HG02588 (cell line): ENCODE measurements at regions not wholly inside any gene's neighbourhood (a gene's known extent, or its start where the extent isn't known, plus 50 kb on each side); places are given as distances from the start of the nearest gene placed in this dataset.

Source experiments
- ATAC-seq: cut with Tn5 transposase; IDR thresholded peaks from one replicate; pipeline ENCODE4 v1.9.1; 2021; ENCODE audit warnings: mild to moderate bottlenecking, moderate library complexity; ENCODE audit not compliant: unreplicated experiment

DNA sequence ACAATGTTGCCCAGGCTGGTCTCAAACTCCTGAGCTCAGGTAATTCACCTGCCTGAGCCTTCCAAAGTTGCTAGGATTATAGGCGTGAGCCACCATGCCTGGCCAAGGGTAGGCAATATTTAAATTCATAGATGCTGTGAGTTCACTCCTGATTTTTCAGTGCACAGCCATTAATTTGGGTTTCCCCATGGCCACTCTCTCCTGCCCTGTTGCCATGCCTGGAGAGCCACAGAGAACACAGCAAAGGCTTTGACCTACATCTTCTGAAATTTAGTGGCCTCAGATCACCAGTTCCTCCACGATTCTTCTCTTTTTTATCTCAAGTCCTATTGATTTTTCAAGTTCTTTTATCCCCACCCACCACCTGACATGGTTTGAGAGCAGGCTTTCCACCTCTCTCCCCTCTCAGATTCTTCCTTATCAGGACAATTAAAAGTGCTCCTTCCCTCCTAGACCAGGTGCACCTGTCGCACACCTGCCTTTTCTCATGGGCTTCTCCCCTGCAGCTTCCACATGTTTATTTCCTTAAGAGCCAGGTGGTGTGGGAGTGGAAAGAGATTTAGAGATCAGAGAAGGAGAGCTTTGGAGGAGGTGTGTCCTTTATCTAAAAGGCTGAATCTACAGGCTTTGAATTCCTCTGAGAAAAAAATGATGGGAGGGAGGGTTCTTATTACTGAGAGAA is 123.8 kb downstream of the ADRA2A start:
- no peak for ATAC-seq

DNA sequence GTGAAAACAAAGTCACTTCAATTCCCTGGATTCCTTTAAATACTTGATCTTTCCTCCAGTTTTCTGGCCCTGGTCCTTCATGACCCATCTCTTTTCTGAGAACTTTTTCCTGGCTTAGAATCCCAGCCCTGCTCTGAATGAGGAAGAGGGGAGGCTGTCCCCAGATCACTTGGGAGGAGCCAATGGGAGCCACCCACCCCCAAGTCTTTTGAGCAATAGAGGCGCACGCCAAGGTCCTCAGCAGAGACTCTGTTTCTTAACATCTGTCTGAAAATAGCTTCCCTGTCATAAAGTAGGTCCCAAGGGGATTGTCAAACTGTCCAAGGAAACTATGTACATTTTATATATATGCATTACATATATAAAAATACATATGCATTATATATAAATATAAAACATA is 126.8 kb downstream of the ADRA2A start:
- ATAC-seq = no peak

DNA sequence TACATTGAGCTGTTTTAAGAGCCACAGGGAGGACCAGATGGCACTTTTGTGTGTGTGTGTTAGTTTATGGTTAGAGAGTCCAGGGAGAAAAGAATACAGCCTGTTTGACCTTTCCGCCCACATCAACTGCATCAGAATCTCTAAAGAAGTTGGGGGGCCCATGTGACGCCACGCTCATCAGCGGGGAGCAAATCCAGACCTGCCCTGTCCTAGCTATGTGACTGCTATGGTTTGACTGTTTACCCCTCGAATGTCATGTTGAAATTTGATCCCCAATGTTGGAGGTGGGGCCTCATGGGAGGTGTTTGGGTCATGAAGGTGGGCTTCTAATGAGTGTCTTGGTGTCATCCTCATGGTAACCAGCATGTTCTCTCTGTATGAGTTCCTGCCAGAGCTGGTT is 128.0 kb downstream of the ADRA2A start:
- ATAC-seq = no peak

DNA sequence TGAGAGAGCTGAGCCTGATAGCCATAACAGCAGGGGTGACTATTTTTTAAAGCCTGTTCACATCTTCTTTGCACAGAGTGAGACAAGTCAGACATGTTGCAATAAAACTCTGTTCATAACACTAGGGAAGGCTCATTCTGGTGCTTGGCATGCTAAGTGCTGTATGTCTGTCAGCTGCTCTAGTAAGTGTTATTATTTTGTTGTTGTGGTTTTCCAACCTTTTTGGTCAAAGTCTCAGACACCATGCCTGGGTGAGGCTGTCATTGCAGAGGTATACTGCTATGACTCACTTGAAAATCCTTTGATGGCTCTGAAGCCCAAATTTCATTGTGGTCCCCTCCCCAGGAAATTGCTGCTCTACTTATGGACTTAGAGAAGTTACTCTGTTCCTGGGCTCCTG is 129.7 kb downstream of the ADRA2A start:
- ATAC-seq = no peak

DNA sequence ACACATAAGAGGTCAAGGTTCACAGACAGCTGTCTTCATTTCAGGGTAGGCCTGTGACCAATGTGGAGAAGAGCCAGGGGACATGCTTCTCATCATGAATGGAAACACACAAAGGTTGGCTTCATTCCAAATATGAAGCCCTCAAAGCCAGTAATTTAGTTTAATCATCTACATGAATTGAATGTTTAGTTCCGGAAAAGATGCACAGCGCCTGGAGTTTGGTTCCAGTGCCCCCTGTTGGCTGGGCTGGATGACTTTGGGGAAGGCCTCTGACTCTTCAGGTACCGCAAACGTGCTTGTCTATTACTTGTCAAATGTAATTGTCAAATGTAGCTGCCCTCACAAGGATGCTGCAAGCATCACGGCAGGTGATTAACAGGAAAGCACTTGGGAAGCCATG is 130.7 kb downstream of the ADRA2A start:
- ATAC-seq = no peak

DNA sequence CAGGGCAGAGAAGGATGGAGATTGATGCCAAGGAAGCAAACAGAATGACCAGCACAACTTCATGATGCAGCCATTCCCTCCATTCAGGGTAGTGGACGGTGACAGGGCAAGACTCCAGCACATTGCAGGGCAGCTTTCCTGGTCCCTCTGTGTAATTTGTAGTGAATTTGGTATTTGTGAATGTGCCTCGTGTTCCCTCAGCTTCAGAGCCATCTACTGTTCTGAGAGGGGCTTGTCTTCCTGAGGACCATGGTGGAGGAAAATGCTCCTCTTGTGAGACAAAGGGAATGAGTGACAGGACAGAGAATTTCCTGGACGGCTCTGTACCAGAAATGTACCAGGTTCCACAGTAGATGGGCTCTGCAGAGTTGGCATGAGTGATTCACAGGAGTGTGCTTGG is 132.1 kb downstream of the ADRA2A start:
- no peak for ATAC-seq

DNA sequence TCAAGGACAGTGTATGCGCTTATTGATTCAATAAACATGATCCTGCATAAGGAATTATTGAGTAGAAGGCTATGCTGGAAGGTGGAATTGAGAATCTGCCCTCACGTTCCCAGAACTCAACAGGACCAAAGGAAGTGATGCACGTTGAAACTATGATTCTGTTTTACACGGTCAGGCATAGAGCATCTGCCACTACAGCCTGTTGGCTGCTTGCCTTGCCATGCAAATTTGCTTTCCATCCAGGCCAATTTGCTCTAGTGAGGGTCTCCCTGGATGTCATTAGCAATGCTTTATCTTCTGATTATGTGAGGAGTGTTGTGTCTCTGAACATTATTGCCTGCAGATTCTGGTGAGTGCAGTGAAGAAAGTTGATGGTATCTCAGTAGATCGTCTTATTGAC is 132.9 kb downstream of the ADRA2A start:
- no peak for ATAC-seq

DNA sequence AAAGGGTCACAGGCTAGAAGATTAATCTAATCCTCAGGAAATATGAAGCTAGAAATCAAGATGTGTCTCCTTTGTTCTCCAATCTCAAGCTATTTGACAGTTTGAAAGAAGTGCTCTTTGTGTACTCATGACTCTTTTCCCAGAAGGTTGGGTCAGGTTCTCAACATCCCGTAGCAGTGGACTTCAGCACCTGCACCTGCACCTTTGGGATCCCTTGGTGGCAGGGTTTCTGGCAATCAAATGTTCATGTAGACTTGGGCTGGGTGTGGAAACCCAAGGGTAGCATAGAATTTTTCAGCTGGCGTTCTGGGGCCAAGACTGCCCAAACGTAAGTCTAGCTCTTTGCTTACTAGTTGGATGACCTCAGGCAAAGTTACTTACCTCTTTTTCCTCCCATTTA is 134.4 kb downstream of the ADRA2A start:
- ATAC-seq = no peak

DNA sequence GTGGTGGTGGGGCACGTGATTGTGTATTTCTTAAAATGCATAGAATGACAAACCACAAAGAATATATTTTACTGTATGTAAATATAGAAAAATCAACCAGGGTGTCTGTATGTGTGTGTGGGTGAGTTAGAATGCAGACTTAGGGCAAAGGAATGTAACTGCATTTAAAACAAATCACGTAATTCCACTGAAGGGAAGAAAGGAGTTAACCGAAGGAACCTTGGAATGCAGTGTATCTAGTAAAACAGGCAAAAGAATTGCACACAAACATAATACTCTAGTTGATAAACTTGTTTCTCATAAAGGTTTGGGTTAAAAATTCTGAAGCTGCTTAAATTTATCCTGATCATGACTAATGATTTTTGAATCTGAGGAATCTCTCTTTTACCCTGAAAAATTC is 134.9 kb downstream of the ADRA2A start:
- no peak for ATAC-seq

DNA sequence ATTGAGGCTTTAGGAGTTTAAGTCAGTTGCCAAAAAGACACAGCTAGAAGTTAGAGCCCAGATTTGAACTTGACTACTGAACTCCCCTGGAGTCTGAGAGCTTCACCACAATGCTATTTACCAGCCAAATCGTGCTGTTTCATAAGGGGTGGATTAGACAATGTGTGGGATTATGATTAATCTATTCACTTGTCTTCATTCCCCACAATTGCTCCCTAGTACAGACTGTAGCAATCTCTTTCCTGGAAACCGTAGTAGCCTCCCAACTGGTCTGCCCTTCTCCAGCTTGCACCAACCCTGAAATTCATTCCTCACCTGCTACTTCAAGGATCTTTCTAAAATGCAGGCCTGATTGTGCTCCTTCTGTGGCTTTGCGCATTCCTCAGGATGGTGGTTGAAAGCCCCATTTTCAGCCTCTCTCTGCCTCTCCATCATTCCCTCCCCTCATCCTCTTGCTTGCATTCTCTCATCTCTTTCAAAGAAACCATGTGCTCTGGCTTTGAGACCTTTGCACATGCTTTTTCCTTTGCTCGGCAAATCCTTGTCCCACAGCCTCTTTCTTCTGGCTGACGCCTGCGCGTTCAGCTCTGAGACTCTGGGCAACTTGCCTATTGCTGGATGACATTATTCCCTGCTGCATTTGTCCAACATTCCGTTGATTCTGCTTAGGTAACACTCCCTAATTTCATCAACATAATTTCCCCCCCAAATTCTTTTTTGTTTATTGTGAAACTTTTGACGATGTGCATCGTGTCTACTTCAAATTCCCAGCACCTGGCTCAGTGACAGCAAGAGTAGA is 145.1 kb downstream of the ADRA2A start:
- no peak for ATAC-seq

DNA sequence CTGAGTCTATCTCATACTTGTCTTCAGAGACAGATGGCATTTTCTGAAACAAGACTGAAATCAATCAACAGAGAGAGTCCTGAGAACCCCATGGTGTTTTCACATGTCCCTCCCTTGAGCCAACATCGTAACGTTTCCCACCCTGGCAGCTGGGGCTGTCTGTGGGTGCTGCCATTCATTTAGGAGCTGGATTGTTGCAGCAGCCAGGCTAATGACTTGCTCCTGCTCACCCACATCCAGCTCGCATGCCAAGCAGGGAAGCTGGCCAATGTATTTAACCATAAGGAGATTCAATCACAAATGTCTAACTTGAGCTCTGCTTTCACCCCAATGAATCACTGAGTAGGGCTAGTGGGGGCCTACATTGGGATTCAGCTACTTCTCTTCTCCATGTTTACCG is 146.1 kb downstream of the ADRA2A start:
- no peak for ATAC-seq

DNA sequence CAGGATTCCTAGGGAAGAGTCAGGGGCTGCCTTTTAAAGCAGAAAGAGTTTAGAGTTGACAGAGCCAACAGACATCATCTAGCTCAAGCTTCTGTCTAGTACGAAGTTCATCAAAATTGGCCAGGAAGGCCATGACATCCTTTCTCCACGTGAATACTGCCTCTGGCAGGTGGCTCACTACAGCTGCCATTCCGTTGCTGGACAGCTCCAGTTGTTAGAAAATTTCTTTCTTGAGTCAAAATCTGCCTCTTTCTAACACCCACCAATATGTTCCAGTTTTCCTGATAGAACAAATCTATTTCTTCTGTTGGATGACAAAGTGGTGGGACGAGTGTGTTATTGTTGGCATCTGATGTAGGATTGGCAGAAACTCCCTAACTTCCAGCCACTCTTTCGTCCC is 154.9 kb downstream of the ADRA2A start:
- ATAC-seq = no peak

DNA sequence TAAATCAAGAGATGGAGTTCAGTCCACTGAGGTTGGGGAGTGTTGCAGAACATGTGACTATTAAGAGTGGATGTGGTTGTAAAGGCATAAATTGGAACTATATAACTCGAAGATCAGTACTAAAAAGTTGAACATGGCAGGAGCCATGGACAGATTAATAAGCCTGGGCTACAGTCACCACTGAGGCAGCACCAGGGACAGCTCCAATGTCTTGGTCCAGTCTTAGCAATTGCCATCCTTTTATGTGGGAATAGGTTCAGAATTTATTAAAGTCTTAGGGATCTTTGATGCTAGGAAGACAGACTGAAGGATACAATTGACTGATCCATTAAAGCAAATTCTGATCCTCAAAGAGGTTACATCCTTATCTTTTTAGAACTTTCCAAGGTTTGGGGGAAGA is 156.6 kb downstream of the ADRA2A start:
- no peak for ATAC-seq

DNA sequence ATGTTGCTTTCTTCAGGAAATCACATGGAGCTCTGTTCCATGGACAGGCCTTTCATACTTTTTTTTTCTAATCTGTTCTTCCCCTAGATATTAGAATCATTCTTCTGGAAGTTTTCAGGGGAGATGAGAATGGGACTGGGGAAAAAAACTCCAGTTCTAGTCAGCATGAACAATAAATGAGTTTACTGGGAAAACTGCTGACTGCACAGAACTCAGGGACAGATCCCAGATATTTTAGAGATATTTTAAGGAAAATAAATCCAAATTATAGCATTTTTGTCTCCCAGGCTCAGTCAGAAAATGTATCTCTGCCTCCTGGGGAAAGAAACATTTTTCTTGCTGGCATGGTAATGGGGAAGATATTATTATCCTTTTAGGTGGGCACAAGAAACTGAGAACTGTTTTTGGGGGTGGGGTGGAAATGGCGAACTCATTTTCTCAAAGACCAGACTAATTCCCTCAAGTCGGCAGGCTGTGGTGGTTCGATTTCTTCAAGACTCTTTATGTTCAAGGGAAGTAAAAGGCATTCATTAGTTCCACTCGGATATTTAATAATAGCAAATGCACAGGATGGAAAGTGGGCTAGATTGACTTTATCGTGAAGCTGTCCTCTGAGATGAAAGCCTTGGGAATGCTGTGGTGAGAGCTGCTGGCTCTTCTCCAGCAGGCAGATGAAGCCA is 157.5 kb downstream of the ADRA2A start:
- ATAC-seq = no peak

DNA sequence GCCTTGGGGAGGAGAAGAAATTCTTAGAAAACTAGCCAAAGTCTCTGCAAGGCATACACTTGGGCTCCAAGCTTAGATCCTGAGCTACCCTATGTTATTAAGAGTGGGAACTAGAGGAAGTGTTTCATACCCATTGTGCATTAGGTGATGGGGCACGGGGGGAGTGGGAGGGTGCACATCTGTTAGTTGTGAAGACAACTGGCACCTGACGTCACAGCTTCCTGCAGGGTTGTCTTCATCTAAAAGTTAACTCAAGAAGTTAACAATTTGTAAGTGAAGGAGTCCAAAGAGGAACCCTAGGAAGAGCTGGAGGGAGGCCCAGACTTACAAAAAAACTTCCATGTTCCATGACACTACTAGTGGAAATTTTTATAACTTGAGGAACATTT is 158.1 kb downstream of the ADRA2A start:
- ATAC-seq = no peak

DNA sequence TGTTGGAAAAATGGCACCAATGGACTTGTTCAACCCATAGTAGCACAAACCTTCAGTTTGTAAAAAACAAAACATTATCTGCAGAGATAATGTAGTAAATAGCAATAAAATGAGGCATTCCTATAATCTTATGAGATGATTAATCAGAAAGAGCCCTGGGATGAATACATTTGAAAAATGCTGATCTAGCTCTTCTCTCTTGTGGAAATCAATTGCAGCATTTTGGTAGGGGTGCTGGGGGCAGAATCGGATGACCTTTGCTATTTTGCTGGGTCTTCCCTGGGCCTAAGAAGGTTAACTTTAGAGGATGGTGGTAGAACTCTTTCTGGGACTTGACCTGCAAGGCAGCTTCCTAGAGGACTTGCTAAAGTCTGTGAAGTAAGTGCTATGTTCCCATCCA is 163.5 kb downstream of the ADRA2A start:
- no peak for ATAC-seq

DNA sequence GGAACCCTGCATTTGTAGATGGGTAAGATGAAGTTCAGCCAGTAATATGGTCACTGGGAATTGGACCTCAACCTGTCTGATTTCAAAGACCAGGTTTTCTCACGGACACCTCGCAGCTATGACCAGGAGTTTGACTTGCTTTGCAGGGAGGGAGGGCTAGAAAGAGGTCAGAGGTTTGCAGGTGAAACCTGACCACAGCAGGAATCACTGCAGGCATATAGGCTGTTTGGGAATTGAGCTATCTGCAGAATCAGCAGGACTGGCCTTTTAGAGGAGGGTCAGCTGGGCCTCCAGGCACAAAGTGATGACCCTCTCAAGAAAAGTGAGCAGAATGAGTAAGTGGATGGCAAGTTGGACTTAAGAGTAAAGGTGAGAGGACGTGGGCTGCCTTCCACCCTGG is 166.3 kb downstream of the ADRA2A start:
- ATAC-seq = no peak

DNA sequence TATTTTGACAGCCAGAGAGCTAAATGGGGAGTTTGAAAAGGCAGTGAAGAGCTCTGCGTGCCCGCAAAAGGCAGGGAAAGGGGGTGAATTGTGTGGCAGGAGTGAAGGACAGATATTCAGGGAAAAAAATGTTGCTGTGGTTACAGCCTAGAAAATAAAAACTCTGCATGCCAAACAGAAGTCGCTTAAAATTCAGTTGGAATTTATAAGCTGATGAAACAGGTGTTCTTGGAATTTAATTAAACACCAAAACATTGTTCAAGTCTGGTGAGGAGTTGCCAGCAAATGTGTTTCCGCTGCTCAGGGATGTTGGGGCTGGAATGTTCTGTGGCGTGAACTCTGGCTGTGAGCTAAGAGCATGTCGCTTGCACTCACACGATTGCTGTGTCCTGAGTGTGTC is 169.3 kb downstream of the ADRA2A start:
- ATAC-seq = no peak

DNA sequence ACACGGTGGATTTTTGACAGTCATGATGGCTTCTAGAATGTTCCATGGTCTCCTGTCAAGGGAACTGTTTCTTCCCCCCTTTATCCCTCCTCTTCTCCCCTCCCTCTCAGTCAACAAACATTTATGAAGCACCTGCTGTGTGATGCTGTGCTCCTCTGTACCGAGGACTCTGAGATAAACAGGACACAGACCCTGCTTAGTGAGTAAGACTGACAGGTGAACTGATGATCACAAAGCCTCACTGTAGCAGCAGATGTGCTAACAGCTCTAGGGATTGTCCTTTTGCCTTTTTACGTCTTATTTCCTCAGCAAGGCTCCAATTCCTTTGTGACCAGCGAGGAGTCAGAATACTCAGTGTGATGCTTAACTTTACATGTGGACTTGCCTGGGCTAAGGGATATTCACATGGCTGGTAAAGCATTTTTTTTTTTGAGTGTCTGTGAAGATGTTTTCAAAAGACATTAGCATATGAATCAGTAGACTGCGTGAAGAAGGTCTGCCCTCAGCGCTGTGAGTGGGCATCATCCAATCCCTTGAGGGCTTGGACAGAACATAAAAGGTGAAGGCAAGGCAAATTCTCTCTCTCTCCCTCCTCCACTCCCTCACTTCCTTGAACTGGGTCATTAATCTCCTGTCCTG is 170.1 kb downstream of the ADRA2A start:
- ATAC-seq = no peak

DNA sequence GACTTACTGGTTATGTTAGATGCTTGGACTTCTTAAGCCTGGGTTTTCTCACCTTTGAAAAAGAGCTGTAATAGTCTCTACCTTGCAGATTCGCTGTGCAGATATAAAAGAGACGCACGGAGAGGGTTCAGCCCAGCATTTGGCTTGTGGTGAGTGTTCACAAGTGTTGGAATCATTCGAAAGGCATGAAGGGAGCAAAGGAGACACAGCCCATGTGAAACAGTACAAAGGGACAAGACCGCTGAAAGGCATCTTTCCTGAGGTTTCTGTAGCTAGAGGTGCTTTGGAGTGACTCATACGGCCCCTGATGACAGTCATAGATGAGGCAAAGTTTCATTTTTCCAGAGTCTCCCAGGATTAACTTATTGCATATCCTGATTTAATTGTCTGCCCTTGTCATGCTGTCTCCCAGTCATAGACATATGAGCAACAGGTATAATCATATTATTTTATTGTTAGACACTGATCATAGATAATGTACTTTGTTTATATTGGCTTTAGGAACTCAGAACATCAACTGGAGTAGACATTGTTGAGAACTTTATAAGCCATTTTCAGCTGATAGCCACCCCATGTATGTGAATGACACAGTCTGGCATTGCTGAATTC is 171.1 kb downstream of the ADRA2A start:
- no peak for ATAC-seq

DNA sequence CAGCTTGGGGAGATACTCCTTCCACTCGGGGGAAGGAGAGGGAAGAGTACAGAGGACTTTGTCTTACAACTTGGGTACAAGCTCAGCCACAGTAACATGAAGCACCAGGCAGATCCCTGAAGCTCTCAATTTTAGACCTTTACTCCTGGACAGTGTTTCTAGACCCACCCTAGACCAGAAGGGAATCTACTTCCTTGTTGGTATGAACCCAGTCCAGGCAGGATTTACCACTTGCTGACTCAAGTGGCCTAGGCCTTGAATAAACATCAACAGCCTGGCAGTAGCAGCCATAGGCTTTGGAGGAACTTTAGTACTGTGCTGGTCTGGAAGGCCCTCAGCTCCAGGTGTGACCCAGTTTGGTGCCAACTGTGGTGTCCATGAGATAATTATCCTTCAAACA is 173.1 kb downstream of the ADRA2A start:
- no peak for ATAC-seq
